HG03342 (cell line): ENCODE measurements at regions not wholly inside any gene's neighbourhood (a gene's known extent, or its start where the extent isn't known, plus 50 kb on each side); places are given as distances from the start of the nearest gene placed in this dataset.

Source experiments
- ATAC-seq: cut with Tn5 transposase; IDR thresholded peaks from one replicate; pipeline ENCODE4 v1.9.1; 2021; ENCODE audit warnings: mild to moderate bottlenecking, moderate library complexity; ENCODE audit not compliant: unreplicated experiment

GRCh38 chr15:81987628-81988027 lies 58.2 kb downstream of the MEX3B start:
- ATAC-seq = no peak

- ATAC-seq = no peak
These were observed 62.3 kb downstream of the MEX3B start for GRCh38 chr15:81983497-81983896.

- no peak for ATAC-seq
These were observed 63.0 kb downstream of the MEX3B start for GRCh38 chr15:81982808-81983207.

GRCh38 chr15:81981908-81982307 lies 63.9 kb downstream of the MEX3B start:
- no peak for ATAC-seq

GRCh38 chr15:81977464-81977863 lies 68.4 kb downstream of the MEX3B start:
- no peak for ATAC-seq

GRCh38 chr15:81968691-81969090 lies 77.1 kb downstream of the MEX3B start:
- ATAC-seq = no peak

- no peak for ATAC-seq
These were observed 79.2 kb downstream of the MEX3B start for GRCh38 chr15:81966631-81967030.

- ATAC-seq = no peak
These were observed 83.3 kb downstream of the MEX3B start for GRCh38 chr15:81962482-81962881.

GRCh38 chr15:81959196-81959595 lies 86.6 kb downstream of the MEX3B start:
- ATAC-seq = no peak

GRCh38 chr15:81957698-81958097 lies 88.1 kb downstream of the MEX3B start:
- ATAC-seq = no peak

GRCh38 chr15:81955382-81956062 lies 90.3 kb downstream of the MEX3B start:
- ATAC-seq = no peak

GRCh38 chr15:81954158-81954783 lies 91.5 kb downstream of the MEX3B start:
- no peak for ATAC-seq

- no peak for ATAC-seq
These were observed 94.9 kb downstream of the MEX3B start for GRCh38 chr15:81950841-81951414.

GRCh38 chr15:81948751-81949150 lies 97.1 kb downstream of the MEX3B start:
- ATAC-seq = no peak

- ATAC-seq = no peak
These were observed 97.6 kb downstream of the MEX3B start for GRCh38 chr15:81948222-81948621.

GRCh38 chr15:81947548-81947947 lies 98.3 kb downstream of the MEX3B start:
- no peak for ATAC-seq

GRCh38 chr15:81945014-81945615 lies 100.7 kb downstream of the MEX3B start:
- no peak for ATAC-seq

- no peak for ATAC-seq
These were observed 103.1 kb downstream of the MEX3B start for GRCh38 chr15:81942655-81943195.

GRCh38 chr15:81942157-81942556 lies 103.7 kb downstream of the MEX3B start:
- no peak for ATAC-seq

GRCh38 chr15:81941479-81941878 lies 104.3 kb downstream of the MEX3B start:
- ATAC-seq = no peak
